Endometrial microvascular endothelial cells (primary cell): ENCODE measurements at regions not wholly inside any gene's neighbourhood (a gene's known extent, or its start where the extent isn't known, plus 50 kb on each side); places are given as distances from the start of the nearest gene placed in this dataset.

Source experiments
- in situ Hi-C: cut with HindIII; loops from 2 replicates; pipeline ENCODE4 v1.10.0; 2017; ENCODE audit warnings: low sequenced_read_pairs, low pct_unique_long_range_greater_than_20kb; ENCODE audit errors: inconsistent ontology term

- in situ Hi-C loops: no loop called here
Observed at GRCh38 chr13:40232311-40233040, 434.0 kb downstream of the FOXO1 start.

DNA sequence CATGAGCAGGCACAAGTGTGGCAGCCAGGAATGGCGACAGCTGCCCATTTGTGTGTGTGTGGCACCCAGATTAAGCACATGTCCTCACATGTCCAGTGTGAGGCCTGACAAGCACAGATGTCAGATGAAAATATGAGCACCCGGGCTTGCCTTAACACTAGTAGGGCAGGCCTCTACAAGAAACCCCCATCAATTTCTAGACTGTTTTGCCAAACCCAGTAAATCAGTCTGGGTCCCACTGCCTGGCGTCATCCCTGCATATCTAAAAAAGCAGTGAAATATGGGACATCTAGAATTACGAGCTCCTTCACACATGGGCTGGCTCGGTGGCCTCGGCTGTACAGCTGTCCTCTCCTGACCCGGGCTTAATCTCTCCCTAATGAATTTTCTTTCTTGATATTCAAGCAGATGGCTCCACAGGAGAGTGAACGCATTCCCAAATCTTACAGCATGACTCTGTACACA, 432.7 kb downstream of the FOXO1 start:
- in situ Hi-C loops: no loop called here

DNA sequence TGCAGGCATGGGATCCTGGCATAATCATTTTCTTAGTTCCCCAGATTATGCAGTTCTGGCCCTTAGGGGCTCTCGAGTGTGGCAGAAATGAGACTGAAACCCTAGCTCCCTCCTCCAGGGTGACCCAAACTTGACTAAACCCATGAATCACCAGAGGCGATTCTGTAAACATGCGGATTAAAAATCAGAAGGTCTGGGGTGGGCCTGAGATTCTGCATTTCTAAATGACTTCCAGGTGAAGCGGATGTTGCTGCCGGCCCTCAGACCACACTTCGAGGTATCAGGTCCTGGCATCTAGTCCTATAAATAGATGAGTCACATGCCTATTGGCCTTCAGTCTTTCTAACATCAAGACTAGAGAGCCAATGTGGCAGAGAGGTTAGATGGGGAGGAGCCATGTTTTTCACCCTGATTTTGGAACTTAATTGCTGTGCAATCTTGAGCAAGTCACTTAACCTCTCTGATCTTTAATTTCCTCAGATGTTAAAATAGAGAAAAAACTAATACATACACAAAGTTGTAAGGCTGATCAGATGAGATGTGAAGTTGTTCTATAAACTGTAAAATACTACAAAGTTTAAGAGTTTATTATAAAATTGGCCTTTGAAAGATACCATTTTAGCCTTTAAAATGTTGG, 431.2 kb downstream of the FOXO1 start:
- in situ Hi-C loops: no loop called here

- in situ Hi-C loops: no loop called here
Observed at GRCh38 chr13:40236566-40237168, 429.8 kb downstream of the FOXO1 start.

GRCh38 chr13:40238761-40239160, 427.7 kb downstream of the FOXO1 start:
- in situ Hi-C loops: no loop called here

DNA sequence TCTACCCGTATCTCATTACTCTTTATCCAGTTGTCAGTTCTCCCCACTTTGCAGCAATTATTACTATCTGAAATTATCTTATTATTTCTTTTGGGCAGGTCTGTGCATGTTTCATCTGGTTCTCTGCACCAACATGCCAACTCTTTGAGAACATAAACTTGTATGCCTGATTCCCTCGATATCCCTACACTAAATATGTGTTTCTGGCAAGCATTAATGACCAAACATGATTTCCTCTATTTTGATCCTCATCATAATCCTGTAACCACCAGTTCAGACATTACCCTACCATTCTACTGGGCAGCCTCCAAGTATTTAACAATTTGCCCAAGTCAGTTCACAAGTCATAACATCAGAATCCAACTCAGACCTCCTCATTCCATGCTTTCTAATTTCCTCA, 426.1 kb downstream of the FOXO1 start:
- in situ Hi-C loops: no loop called here

GRCh38 chr13:40241125-40241798, 425.2 kb downstream of the FOXO1 start:
- in situ Hi-C loops: no loop called here

GRCh38 chr13:40243047-40243446, 423.4 kb downstream of the FOXO1 start:
- in situ Hi-C loops: no loop called here

GRCh38 chr13:40243982-40244381, 422.5 kb downstream of the FOXO1 start:
- in situ Hi-C loops: no loop called here

DNA sequence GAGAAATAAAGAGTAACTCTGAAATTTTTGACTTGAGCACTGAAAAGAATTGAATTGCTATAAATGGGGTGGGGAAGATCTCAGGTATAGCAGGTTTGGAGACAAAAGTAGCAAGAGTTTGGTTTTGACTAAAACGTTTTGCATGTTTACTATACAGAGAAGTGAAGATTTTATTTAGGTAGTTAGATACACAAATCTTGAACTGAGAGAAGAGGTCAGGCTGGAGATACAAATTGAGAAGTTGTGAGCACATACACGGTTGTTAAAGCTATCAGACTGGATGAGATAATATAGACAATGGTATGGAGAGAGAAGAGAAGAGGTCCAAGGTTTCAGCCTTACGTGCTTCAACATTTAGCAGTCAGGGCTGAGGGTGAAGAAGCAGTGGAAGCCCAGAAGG, 420.9 kb downstream of the FOXO1 start:
- in situ Hi-C loops: no loop called here

DNA sequence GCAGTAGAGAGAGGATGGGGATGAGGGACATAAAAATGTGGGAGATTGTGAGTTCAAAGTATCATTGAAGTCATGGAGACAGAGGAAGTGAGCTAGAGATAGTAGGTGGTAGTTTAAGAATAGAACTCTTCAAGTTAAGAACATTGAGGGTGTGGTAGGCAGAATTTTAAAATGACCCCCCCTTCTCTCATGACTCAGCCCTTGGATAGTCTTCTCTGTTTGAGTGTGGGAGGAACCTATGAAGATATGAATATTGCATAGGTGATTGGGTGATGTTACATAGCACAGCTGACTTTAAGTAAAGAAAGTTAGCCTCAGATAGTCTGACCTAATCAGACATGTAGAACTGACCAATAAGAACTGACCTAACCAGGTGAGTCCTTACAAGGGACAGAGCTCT, 418.6 kb downstream of the FOXO1 start:
- in situ Hi-C loops: no loop called here

DNA sequence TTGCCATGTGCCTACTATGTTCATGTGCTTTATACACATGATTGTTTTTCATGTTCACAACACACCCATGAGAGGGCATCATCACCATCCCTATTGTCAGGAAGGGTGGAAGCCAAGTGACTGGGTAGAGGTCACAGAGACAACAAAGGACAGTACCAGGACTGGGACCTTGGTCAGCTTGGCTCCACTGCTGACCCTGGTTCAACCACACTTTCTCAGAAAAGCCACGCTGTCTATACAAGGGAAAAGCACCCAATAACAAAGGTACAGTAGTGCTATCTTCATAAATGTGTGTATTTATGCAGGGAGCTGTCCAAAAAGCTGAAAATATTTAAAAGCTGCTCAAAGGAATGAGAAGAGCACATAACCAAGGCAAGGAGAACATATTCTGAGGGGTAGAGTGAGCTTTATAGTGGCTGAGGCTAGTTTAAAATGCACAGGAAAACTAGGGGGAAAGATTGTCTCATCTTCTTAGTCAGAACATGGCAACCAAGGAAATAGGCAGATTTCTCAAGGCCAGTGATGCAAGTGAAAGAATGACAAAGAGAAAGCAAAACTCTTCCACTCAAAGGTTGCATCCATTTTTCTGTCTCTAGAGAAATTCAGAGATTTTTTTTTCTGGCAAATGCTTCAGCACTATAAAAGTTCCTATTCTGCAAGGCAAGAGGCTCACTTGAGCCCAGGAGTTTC, 415.0 kb downstream of the FOXO1 start:
- in situ Hi-C loops: no loop called here

DNA sequence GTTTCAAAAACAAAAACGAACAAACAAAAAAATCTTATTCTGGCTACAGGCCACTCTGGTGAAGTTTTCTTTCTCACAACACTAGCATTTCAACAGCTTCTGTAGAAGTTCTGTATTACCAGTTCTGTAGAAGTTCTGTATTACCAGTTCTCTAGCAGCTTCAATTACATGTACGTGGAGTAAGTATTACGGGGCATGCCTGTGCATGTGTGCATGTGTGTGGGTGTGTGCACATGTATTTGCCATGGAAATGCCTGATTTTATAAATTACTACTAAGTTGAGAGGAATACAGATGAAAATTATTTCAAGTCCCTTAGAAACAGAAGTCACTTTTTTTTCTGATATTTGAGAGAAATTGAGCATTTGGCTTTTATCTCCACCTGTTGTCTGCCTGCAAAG, 414.2 kb downstream of the FOXO1 start:
- in situ Hi-C loops: no loop called here

GRCh38 chr13:40252676-40253075, 413.8 kb downstream of the FOXO1 start:
- in situ Hi-C loops: no loop called here

- in situ Hi-C loops: no loop called here
Observed at GRCh38 chr13:40254394-40254793, 412.0 kb downstream of the FOXO1 start.

GRCh38 chr13:40255551-40255950, 410.9 kb downstream of the FOXO1 start:
- in situ Hi-C loops: no loop called here

DNA sequence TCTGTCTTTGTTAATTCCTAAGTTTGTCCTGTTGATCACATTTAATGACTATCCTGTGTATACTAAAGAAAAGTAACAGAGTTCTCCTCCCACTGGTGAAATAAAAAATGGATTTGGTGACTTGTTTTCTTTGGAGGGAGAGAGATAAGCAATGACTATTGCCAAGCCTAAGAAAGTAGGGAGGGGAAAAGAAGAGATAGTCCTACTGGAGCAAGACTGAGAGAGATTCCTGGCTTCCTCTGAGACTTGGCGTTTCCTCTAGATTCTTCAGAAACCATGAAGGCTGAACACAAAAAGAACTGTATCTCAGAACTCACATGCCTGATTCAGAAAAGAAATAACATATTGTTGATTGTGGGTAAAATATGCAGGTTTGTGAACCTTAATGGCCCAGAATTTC, 406.5 kb downstream of the FOXO1 start:
- in situ Hi-C loops: no loop called here

DNA sequence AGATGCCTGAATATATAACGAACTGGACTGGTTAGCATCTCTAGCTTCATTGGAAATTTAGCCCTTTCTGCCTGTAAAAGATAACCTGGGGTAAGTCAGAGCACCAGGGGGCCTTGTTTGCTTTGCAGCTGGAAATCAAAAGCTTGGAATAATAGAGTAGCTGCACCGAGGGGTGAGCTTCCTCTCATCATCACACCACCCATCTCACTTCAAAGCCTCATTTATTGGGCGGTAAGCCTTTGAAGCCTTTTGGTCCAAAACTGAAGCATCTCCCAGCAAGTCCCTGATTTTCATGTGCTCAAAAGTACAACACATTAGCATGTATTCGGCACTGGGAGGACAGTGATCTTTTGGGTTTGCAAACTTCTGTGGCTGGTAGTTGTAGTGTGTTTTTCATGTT, 405.1 kb downstream of the FOXO1 start:
- in situ Hi-C loops: no loop called here

GRCh38 chr13:40261947-40262346, 404.5 kb downstream of the FOXO1 start:
- in situ Hi-C loops: no loop called here
